ENCODE measurements at regions not wholly inside any gene's neighbourhood (a gene's known extent, or its start where the extent isn't known, plus 50 kb on each side); places are given as distances from the start of the nearest gene placed in this dataset.

DNA sequence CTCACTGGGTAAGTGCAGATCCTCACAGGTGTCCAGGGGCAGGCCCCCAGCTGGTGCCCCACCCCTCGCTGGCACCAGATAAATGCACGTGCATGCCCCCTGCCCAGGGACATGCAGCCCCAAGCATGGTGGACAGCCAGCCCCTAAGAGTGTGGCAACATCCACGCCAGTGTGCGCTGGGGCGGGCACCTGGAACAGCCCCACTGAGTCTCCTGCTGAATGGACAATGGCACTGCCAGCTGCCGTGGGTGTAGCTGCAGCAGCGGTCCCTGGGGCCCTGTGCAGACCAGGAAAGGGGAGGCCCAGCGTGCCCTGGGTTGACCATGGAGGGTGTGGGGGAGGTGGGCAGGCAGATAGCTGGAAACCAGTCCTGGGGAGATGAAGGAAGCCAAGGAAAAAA is 538.7 kb upstream of the SGCG start:
- TF ChIP-seq POLR2AphosphoS5 (IDR thresholded peaks at IDR 0.05; ENCODE audit: insufficient read depth, low read depth, low read length) (no peak), MYC (IDR thresholded peaks at IDR 0.05; ENCODE audit: low read depth, low read length) (no peak), JUN (IDR thresholded peaks at IDR 0.05; ENCODE audit: borderline replicate concordance, insufficient read depth, insufficient read length, low read depth) (no peak), GATA2 (IDR thresholded peaks at IDR 0.05; ENCODE audit: insufficient read depth, insufficient read length, low read depth, low read length) (no peak), EZH2 (IDR thresholded peaks at IDR 0.05; ENCODE audit: borderline replicate concordance, low read depth, low read length, severe bottlenecking) (no peak)
- TF ChIP-seq, protein P1, sequence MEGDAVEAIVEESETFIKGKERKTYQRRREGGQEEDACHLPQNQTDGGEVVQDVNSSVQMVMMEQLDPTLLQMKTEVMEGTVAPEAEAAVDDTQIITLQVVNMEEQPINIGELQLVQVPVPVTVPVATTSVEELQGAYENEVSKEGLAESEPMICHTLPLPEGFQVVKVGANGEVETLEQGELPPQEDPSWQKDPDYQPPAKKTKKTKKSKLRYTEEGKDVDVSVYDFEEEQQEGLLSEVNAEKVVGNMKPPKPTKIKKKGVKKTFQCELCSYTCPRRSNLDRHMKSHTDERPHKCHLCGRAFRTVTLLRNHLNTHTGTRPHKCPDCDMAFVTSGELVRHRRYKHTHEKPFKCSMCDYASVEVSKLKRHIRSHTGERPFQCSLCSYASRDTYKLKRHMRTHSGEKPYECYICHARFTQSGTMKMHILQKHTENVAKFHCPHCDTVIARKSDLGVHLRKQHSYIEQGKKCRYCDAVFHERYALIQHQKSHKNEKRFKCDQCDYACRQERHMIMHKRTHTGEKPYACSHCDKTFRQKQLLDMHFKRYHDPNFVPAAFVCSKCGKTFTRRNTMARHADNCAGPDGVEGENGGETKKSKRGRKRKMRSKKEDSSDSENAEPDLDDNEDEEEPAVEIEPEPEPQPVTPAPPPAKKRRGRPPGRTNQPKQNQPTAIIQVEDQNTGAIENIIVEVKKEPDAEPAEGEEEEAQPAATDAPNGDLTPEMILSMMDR (IDR thresholded peaks at IDR 0.05; ENCODE audit: extremely low read depth in 1 of 2, insufficient read depth in 1 of 2, low read depth in 1 of 2, low read length in 2 of 2) = no peak

Measured in endothelial cell of umbilical vein (primary cell).